Activated CD8-positive, alpha-beta T cell treated with anti-CD3 and anti-CD28 coated beads for 36 hours (primary cell): ENCODE measurements at regions not wholly inside any gene's neighbourhood (a gene's known extent, or its start where the extent isn't known, plus 50 kb on each side); places are given as distances from the start of the nearest gene placed in this dataset.

Experiments
- ATAC-seq: fragments of 200-7000 bp; cut with Tn5 transposase; one replicate; pipeline ENCODE4 v1.10.0; 2021; ENCODE audit warnings: mild to moderate bottlenecking, moderate library complexity
- CTCF ChIA-PET: fragments of 350-600 bp; sonication (Branson Sonifier 250); formaldehyde crosslinking; loops from one replicate; lab custom pipeline; 2021; ENCODE audit warnings: antibody characterized with exemption; lab: Charles Lee
- POLR2A ChIA-PET: fragments of 350-600 bp; sonication (Branson Sonifier 250); formaldehyde crosslinking; loops from one replicate; lab custom pipeline; 2021; ENCODE audit warnings: antibody characterized with exemption; lab: Charles Lee
- DNase-seq: peaks from one replicate; pipeline ENCODE4 v3.0.0-alpha.2; 2020
- H3K27ac Mint-ChIP-seq: one replicate; pipeline ENCODE4 v1.8.0; 2021; ENCODE audit warnings: mild to moderate bottlenecking, mixed read lengths
- H3K27me3 Mint-ChIP-seq: one replicate; pipeline ENCODE4 v1.8.0; 2021; ENCODE audit warnings: mixed read lengths
- H3K36me3 Mint-ChIP-seq: one replicate; pipeline ENCODE4 v1.8.0; 2021; ENCODE audit warnings: low read depth, mixed read lengths
- H3K4me1 Mint-ChIP-seq: one replicate; pipeline ENCODE4 v1.8.0; 2021; ENCODE audit warnings: low read depth, mixed read lengths
- H3K4me3 Mint-ChIP-seq: one replicate; pipeline ENCODE4 v1.8.0; 2021; ENCODE audit warnings: mild to moderate bottlenecking, moderate library complexity, mixed read lengths
- H3K9me3 Mint-ChIP-seq: one replicate; pipeline ENCODE4 v1.8.0; 2021; ENCODE audit warnings: mixed read lengths
- intact Hi-C: fragments of 100-400 bp; cut with micrococcal nuclease; formaldehyde crosslinking; loops from one replicate; pipeline ENCODE4 v1.10.0; 2022
- TF ChIP-seq, protein P1 (sequence below): fragments of 200-600 bp; IDR thresholded peaks from one replicate; pipeline ENCODE4 v1.8.0; 2022; ENCODE audit warnings: antibody characterized with exemption, mild to moderate bottlenecking

DNA sequence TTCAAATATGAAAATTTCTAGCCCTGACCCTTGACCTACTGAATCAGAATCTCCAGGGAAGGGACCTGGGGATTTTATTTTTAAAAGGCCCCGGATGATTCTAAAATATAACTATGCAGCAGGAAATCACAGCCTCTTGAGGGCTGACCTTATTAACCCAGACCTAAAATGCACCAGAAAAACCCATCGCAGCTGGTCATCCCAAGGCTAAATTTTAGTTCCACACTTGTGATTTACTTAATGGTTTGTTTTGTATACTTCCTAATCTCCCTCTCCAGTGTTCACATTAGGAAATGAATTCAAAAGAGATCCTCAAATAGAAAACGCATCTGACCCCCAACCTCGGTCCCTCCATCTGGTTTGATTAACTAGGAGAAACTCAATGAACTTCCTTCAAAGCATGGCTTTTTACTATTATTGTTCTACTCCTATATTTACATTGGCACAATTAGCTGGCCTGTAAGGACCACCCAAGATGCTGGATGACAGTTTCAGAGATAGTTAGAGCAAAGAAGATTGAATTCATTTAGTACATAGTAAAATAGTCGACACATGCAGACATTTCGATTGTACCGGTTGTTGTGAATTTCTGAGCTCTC lies 147.8 kb upstream of the MED14 start:
- no peak overlapping the region for H3K4me3 Mint-ChIP-seq
- H3K9me3 Mint-ChIP-seq: no peaks in the 10 kb centered on the region
- no peak overlapping the region for H3K27ac Mint-ChIP-seq
- TF ChIP-seq, protein P1, sequence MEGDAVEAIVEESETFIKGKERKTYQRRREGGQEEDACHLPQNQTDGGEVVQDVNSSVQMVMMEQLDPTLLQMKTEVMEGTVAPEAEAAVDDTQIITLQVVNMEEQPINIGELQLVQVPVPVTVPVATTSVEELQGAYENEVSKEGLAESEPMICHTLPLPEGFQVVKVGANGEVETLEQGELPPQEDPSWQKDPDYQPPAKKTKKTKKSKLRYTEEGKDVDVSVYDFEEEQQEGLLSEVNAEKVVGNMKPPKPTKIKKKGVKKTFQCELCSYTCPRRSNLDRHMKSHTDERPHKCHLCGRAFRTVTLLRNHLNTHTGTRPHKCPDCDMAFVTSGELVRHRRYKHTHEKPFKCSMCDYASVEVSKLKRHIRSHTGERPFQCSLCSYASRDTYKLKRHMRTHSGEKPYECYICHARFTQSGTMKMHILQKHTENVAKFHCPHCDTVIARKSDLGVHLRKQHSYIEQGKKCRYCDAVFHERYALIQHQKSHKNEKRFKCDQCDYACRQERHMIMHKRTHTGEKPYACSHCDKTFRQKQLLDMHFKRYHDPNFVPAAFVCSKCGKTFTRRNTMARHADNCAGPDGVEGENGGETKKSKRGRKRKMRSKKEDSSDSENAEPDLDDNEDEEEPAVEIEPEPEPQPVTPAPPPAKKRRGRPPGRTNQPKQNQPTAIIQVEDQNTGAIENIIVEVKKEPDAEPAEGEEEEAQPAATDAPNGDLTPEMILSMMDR: no peak
- H3K27me3 Mint-ChIP-seq: no peaks in the 10 kb centered on the region
- no peak for ATAC-seq
- intact Hi-C loops: no loop called here
- POLR2A ChIA-PET: no interaction called here
- no peaks in the 10 kb centered on the region for H3K36me3 Mint-ChIP-seq
- CTCF ChIA-PET: interaction anchor here (1.2 kb wide), 1 partner anchor 232 kb away, joined by 4 read pairs; no protein-coding TSS in a partner anchor
- H3K4me1 Mint-ChIP-seq: peaks cover 2% of the 10 kb centered on the region
- DNase-seq: no peak

DNA sequence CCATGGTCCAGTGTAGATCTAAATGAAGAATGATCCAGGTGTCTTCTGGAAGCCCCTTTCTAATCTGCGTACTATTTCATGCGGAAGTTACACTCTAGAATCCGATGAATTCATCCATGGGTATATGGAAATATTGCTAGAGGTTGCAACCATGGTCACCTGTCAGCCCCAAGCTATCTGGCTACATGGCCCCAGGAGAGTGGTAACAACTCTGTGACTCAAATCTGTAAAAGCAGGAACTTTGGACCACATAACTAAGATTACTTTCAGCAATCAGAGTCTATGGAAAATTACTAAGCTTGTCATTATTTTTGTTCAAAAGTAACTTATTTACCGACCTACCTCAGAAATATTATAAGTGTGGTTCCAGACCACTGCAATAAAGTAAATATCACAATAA lies 150.6 kb upstream of the MED14 start:
- POLR2A ChIA-PET: no interaction called here
- intact Hi-C loops: no loop called here

DNA sequence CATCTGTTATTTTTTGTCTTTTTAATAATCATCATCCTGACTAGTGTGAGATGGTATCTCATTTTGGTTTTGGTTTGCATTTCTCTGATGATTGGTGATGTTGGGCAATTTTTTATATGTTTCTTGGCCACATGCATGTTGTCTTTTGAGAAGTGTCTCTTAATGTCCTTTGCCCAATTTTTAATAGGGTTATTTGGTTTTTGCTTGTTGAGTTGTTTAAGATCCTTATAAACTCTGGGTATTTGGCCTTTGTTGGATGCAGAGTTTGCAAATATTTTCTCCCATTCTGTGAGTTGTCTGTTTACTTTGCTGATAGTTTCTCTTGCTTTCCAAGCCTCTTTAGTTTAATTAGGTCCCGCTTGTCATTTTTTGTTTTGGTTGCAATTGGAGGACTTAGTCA lies 152.1 kb upstream of the MED14 start:
- ATAC-seq (no peak), DNase-seq (no peak)
- Mint-ChIP-seq H3K27me3 (no peaks in the 10 kb centered on the region), H3K4me3 (no peak overlapping the region), H3K27ac (no peak overlapping the region), H3K36me3 (no peaks in the 10 kb centered on the region), H3K9me3 (no peaks in the 10 kb centered on the region), H3K4me1 (no peaks in the 10 kb centered on the region)
- TF ChIP-seq, protein P1: no peak
- ChIA-PET CTCF (no interaction called here), POLR2A (no interaction called here)
- intact Hi-C loops: no loop called here

More for the DNA sequence above, 150.6 kb upstream of the MED14 start:
- TF ChIP-seq, protein P1: no peak
- no peaks in the 10 kb centered on the region for H3K9me3 Mint-ChIP-seq
- no peaks in the 10 kb centered on the region for H3K27me3 Mint-ChIP-seq
- no peaks in the 10 kb centered on the region for H3K36me3 Mint-ChIP-seq
- no peak overlapping the region for H3K4me3 Mint-ChIP-seq
- H3K27ac Mint-ChIP-seq: no peak overlapping the region
- H3K4me1 Mint-ChIP-seq: no peaks in the 10 kb centered on the region
- no peak for DNase-seq
- no peak for ATAC-seq
- CTCF ChIA-PET: no interaction called here

DNA sequence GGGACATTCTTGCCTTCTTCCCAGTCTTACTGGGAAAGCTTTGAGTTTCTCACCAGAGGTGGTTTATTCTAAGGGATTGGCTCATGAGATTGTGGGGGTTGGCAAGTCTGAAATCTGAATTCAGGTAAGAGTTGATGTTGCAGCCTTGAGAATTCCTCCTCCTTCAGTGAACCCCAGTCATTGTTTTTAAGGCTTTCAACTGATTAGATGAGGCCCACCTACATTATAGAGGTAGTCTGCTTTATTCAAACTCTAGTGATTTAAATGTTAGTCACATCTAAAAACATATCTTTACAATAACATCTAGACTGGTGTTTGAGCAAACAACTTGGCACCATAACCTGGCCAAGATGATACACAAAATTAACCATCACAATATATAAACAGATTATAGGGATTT lies 156.5 kb upstream of the MED14 start:
- Mint-ChIP-seq H3K36me3 (no peaks in the 10 kb centered on the region), H3K9me3 (no peaks in the 10 kb centered on the region), H3K4me1 (no peaks in the 10 kb centered on the region), H3K27ac (no peak overlapping the region), H3K27me3 (no peaks in the 10 kb centered on the region), H3K4me3 (no peak overlapping the region)
- POLR2A ChIA-PET: no interaction called here
- TF ChIP-seq, protein P1: no peak
- CTCF ChIA-PET: interaction anchor here (1.5 kb wide), 1 partner anchor 13 kb away, joined by 3 read pairs; no protein-coding TSS in a partner anchor
- DNase-seq: no peak
- intact Hi-C loops: no loop called here
- ATAC-seq: no peak

DNA sequence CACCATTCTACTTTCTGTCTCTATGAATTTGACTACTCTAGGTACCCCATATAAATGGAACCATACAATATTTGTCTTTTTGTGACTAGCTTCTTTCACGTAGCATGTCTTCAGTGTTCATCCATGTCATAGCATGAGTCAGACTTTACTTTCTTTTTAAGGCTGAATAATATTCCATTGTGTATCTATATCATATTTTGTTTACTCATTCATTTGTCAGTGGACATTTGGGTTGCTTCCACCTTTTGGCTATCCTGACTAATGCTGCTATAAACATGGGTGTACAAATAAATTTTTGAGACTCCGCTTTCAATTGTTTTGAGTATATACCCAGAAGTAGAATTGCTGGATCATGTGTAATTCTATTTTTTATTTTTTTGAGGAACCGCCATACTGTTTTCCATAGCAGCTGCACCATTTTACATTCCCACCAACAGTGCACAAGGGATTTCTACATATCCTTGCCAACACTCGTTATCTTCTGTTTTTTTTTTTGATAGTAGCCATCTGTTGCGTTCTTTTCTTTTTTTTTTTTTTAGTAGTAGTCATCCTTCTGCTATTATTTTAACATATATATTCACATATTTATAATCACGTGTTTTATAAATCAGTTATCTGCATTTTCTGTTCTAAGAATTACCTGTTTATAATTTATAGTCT lies 158.0 kb upstream of the MED14 start:
- Mint-ChIP-seq H3K4me3 (no peak overlapping the region), H3K36me3 (no peaks in the 10 kb centered on the region), H3K9me3 (no peaks in the 10 kb centered on the region), H3K27me3 (no peaks in the 10 kb centered on the region), H3K4me1 (no peaks in the 10 kb centered on the region), H3K27ac (no peak overlapping the region)
- POLR2A ChIA-PET: no interaction called here
- DNase-seq (no peak), ATAC-seq (no peak)
- TF ChIP-seq, protein P1: no peak
- CTCF ChIA-PET: no interaction called here
- intact Hi-C loops: no loop called here
